Heart left ventricle (tissue), 16 donors: ENCODE measurements at regions not wholly inside any gene's neighbourhood (a gene's known extent, or its start where the extent isn't known, plus 50 kb on each side); places are given as distances from the start of the nearest gene placed in this dataset.
A peak's percentile ranks its signal among the peaks of the same experiment; 100 is the strongest.

Experiments
- ATAC-seq, 4 donors: fragments of 200-7000 bp; cut with Tn5 transposase; one replicate each; pipeline ENCODE4 v1.9.1; 2020 to 2022; ENCODE audit warnings: moderate library complexity in 4 of 4, mild to moderate bottlenecking in 3 of 4, moderate number of reproducible peaks in 1 of 4
- DNase-seq, 5 donors: peaks; one replicate each; pipeline ENCODE4 v3.0.0-alpha.2; 2020
- H3K27ac ChIP-seq, 12 donors: fragments of 200-600 bp; sonication (generic) in 4 of 12; one replicate each; pipeline versions ENCODE4 v1.5.0 to v1.8.0; 2016 to 2022; ENCODE audit warnings: mild to moderate bottlenecking in 2 of 12
- H3K27me3 ChIP-seq, 9 donors: fragments of 200-600 bp; sonication (generic) in 2 of 9; one replicate each; pipeline versions ENCODE4 v1.5.1 to v1.8.0; 2016 to 2022; ENCODE audit warnings: mild to moderate bottlenecking in 3 of 9
- H3K36me3 ChIP-seq, 9 donors: fragments of 200-600 bp; sonication (generic) in 2 of 9; one replicate each; pipeline versions ENCODE4 v1.5.0 to v1.8.0; 2018 to 2022; ENCODE audit warnings: mild to moderate bottlenecking in 2 of 9
- H3K4me1 ChIP-seq, 12 donors: fragments of 200-600 bp; sonication (generic) in 4 of 12; one replicate each; pipeline versions ENCODE4 v1.5.0 to v1.8.0; 2016 to 2022; ENCODE audit warnings: mild to moderate bottlenecking in 3 of 12
- H3K4me3 ChIP-seq, 12 donors: fragments of 200-600 bp; sonication (generic) in 4 of 12; one replicate each; pipeline versions ENCODE4 v1.5.0 to v1.8.0; 2017 to 2022; ENCODE audit warnings: mild to moderate bottlenecking in 9 of 12, moderate library complexity in 4 of 12
- H3K9me3 ChIP-seq, 12 donors: fragments of 200-600 bp; sonication (generic) in 4 of 12; one replicate each; pipeline versions ENCODE4 v1.5.0 to v1.8.0; 2016 to 2022; ENCODE audit warnings: mild to moderate bottlenecking in 1 of 12
- CTCF ChIP-seq, 12 donors: fragments of 200-600 bp; sonication (generic) in 4 of 12; IDR thresholded peaks; one replicate each; pipeline versions ENCODE4 v1.5.0 to v1.8.0; 2018 to 2022; ENCODE audit warnings: antibody characterized with exemption in 12 of 12, mild to moderate bottlenecking in 5 of 12
- POLR2A ChIP-seq, 2 donors: fragments of 450-650 bp; IDR thresholded peaks; one replicate each; pipeline ENCODE4 v1.6.1; 2017; ENCODE audit warnings: antibody characterized with exemption in 2 of 2, mild to moderate bottlenecking in 2 of 2, moderate library complexity in 2 of 2
- WGBS, 4 donors: extraction: QIAGEN DNeasy Blood & Tissue Kit in 2 of 4; methylation state at CpG; one replicate each; pipeline versions ENCODE4 v1.1.5 to v1.1.7; 2013 to 2018; 5-methylcytosine and 5-hydroxymethylcytosine counted together
- intact Hi-C, 10 donors: fragments of 100-400 bp; cut with DNase I; formaldehyde crosslinking; loops; one replicate each; pipeline versions ENCODE4 v1.11.1 to v1.14.2; 2022
- donor health status: ischemic (EF 13 %, LVEDD 7.1; RV severe dilation, severe dysfunction).
- donor health status: healthy with polysubstance abuse.
- donor health status: DM: no; HTN: yes; CAD: no.
- donor health status: DM: no; HTN: no; CAD: no.
- donor health status: ischemic (EF 25% LVEDD 6.9; RV normal size, moderate dysfunction).
- donor health status: ischemic (EF 25% LVEDD 5.7; RV mildly dilated, moderate dysfunction).
- donor health status: healthy.
- donor health status: DM: yes; HTN: yes; CAD: no.
- donor health status: ischemic (EF 35%, LVEDD 5.7; RV mildly dilated, moderate dysfunction).
- donor health status: nonischemic (EF 11% LVEDD 7.7; RV severe dilation, severe dysfunction).
- donor health status: DM: yes; HTN: yes; CAD: no.
- donor health status: PGD.
- donor health status: ischemic (EF 29% LVEDD 5.4; RV normal size, mild dysfunction).
- donor health status: nonischemic (EF 23%, LVEDD 6.1; RV moderate dilation, normal function).

- H3K36me3 ChIP-seq = no peaks in the 10 kb centered on the region
- intact Hi-C loops = no loop called here
- TF ChIP-seq CTCF (IDR thresholded peaks at IDR 0.05) = no peak
- TF ChIP-seq POLR2A (IDR thresholded peaks at IDR 0.05) = no peak
- ATAC-seq (no peak), DNase-seq (no peak)
- 79 to 87% (median 85%) methylated on average over 5 of the region's 5 CpGs for WGBS, 4 donors
- no peaks in the 10 kb centered on the region for H3K27me3 ChIP-seq
- H3K4me1 ChIP-seq = peaks cover 0 to 12% (median under 1%) of the 10 kb centered on the region in 12 donors
- no peak overlapping the region for H3K27ac ChIP-seq
- H3K4me3 ChIP-seq = no peak overlapping the region
- H3K9me3 ChIP-seq = peaks cover 0 to 19% (median 0%) of the 10 kb centered on the region in 12 donors
Measured at GRCh38 chr15:31845791-31846190, 184.5 kb upstream of the CHRNA7 start.

GRCh38 chr15:31847961-31848360, 182.4 kb upstream of the CHRNA7 start:
- TF ChIP-seq POLR2A (IDR thresholded peaks at IDR 0.05) (no peak), CTCF (IDR thresholded peaks at IDR 0.05) (no peak)
- ATAC-seq = no peak
- intact Hi-C loops = no loop called here

GRCh38 chr15:31848621-31849020, 181.7 kb upstream of the CHRNA7 start:
- DNase-seq (no peak), ATAC-seq (peak in 1 of 4 donors; percentile 33)
- H3K4me1 ChIP-seq = no peaks in the 10 kb centered on the region
- TF ChIP-seq POLR2A (IDR thresholded peaks at IDR 0.05) = no peak
- TF ChIP-seq CTCF (IDR thresholded peaks at IDR 0.05) = no peak
- no peak overlapping the region for H3K4me3 ChIP-seq
- H3K9me3 ChIP-seq = peaks cover 0 to 23% (median 2%) of the 10 kb centered on the region in 12 donors
- 65 to 86% (median 80%) methylated on average over 1 of the region's 1 CpG for WGBS, 4 donors
- H3K27ac ChIP-seq = no peak overlapping the region
- no peaks in the 10 kb centered on the region for H3K36me3 ChIP-seq
- intact Hi-C loops = no loop called here
- no peaks in the 10 kb centered on the region for H3K27me3 ChIP-seq

More at GRCh38 chr15:31847961-31848360, 182.4 kb upstream of the CHRNA7 start:
- peaks cover 0 to 23% (median 2%) of the 10 kb centered on the region in 12 donors for H3K9me3 ChIP-seq
- 68 to 79% (median 78%) methylated on average over 3 to 5 of the region's 5 CpGs for WGBS, 4 donors
- H3K4me1 ChIP-seq = no peaks in the 10 kb centered on the region
- no peak overlapping the region for H3K4me3 ChIP-seq
- no peaks in the 10 kb centered on the region for H3K27me3 ChIP-seq
- H3K27ac ChIP-seq = no peak overlapping the region
- H3K36me3 ChIP-seq = no peaks in the 10 kb centered on the region
- no peak for DNase-seq

GRCh38 chr15:31852933-31853799, 177.1 kb upstream of the CHRNA7 start:
- Histone ChIP-seq H3K36me3 (no peaks in the 10 kb centered on the region), H3K27ac (no peak overlapping the region), H3K4me1 (no peaks in the 10 kb centered on the region), H3K9me3 (peaks cover 0 to 41% (median 10%) of the 10 kb centered on the region in 12 donors), H3K4me3 (no peak overlapping the region), H3K27me3 (no peaks in the 10 kb centered on the region)
- 47 to 62% (median 55%) methylated on average over 6 of the region's 6 CpGs for WGBS, 4 donors
- intact Hi-C loops = no loop called here
- no peak for DNase-seq
- no peak for ATAC-seq
- TF ChIP-seq POLR2A (IDR thresholded peaks at IDR 0.05) = no peak
- TF ChIP-seq CTCF (IDR thresholded peaks at IDR 0.05) = no peak
